ENCODE measurements at regions not wholly inside any gene's neighbourhood (a gene's known extent, or its start where the extent isn't known, plus 50 kb on each side); places are given as distances from the start of the nearest gene placed in this dataset.

DNA sequence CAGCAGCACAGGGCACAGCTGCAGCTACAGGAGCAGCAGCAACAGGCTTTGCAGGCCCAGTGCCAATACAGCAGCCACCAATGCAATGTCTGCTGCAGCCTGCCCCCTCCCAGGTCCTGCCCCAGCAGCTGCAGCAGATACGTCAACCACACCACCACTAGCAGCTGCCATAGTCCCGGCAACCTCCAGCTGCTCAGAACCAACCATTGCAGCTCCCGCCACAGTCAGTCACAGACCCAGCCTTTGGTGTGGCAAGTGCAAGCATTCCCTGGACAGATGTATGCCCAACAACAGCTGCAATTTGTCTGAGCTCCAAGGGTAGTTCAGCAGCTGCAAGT lies 53.3 kb upstream of the TUBA3E start:
- H2AK5ac ChIP-seq (ENCODE audit: low read depth, low read length), result no peak overlapping the region
- no peak overlapping the region for H3K4ac ChIP-seq (ENCODE audit: low read depth, low read length)
- H4K8ac ChIP-seq (ENCODE audit: low read depth in 2 of 2, low read length in 2 of 2), result no peak overlapping the region
- no peaks in the 10 kb centered on the region for H3K36me3 ChIP-seq (ENCODE audit: control insufficient read depth, insufficient read depth, low read length)
- H3K9me3 ChIP-seq (ENCODE audit: control insufficient read depth, insufficient read depth, low read length), result no peaks in the 10 kb centered on the region
- no peak overlapping the region for H2BK15ac ChIP-seq (ENCODE audit: low read depth, low read length)
- TF ChIP-seq BHLHE40 (IDR thresholded peaks at IDR 0.05; ENCODE audit: low read depth, low read length), result no peak
- TF ChIP-seq MAZ (IDR thresholded peaks at IDR 0.05; ENCODE audit: borderline replicate concordance, low read depth, low read length), result no peak
- no peak for TF ChIP-seq CHD1 (IDR thresholded peaks at IDR 0.05; ENCODE audit: low read depth, low read length)
- no peak for TF ChIP-seq CEBPB (IDR thresholded peaks at IDR 0.05; ENCODE audit: low read depth, low read length)
- no peak for TF ChIP-seq MAFK (IDR thresholded peaks at IDR 0.05; ENCODE audit: low read depth, low read length)
- TF ChIP-seq NFE2L2 (IDR thresholded peaks at IDR 0.05; ENCODE audit: low read depth, low read length), result no peak
- no peak for TF ChIP-seq FOS (IDR thresholded peaks at IDR 0.05; ENCODE audit: low read depth, low read length)
- no peak for TF ChIP-seq MXI1 (IDR thresholded peaks at IDR 0.05; ENCODE audit: borderline replicate concordance, low read depth, low read length)
- TF ChIP-seq, protein P1, sequence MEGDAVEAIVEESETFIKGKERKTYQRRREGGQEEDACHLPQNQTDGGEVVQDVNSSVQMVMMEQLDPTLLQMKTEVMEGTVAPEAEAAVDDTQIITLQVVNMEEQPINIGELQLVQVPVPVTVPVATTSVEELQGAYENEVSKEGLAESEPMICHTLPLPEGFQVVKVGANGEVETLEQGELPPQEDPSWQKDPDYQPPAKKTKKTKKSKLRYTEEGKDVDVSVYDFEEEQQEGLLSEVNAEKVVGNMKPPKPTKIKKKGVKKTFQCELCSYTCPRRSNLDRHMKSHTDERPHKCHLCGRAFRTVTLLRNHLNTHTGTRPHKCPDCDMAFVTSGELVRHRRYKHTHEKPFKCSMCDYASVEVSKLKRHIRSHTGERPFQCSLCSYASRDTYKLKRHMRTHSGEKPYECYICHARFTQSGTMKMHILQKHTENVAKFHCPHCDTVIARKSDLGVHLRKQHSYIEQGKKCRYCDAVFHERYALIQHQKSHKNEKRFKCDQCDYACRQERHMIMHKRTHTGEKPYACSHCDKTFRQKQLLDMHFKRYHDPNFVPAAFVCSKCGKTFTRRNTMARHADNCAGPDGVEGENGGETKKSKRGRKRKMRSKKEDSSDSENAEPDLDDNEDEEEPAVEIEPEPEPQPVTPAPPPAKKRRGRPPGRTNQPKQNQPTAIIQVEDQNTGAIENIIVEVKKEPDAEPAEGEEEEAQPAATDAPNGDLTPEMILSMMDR (conservative IDR thresholded peaks at IDR 0.05; ENCODE audit: low read depth, low read length), result no peak
- no peak for TF ChIP-seq SMC3 (IDR thresholded peaks at IDR 0.05; ENCODE audit: low read depth, low read length)
- TF ChIP-seq RCOR1 (IDR thresholded peaks at IDR 0.05; ENCODE audit: insufficient replicate concordance, low read length), result no peak
- TF ChIP-seq, protein P2, sequence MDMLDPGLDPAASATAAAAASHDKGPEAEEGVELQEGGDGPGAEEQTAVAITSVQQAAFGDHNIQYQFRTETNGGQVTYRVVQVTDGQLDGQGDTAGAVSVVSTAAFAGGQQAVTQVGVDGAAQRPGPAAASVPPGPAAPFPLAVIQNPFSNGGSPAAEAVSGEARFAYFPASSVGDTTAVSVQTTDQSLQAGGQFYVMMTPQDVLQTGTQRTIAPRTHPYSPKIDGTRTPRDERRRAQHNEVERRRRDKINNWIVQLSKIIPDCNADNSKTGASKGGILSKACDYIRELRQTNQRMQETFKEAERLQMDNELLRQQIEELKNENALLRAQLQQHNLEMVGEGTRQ (IDR thresholded peaks at IDR 0.05; ENCODE audit: low read depth, low read length), result no peak
- TF ChIP-seq, protein P3, sequence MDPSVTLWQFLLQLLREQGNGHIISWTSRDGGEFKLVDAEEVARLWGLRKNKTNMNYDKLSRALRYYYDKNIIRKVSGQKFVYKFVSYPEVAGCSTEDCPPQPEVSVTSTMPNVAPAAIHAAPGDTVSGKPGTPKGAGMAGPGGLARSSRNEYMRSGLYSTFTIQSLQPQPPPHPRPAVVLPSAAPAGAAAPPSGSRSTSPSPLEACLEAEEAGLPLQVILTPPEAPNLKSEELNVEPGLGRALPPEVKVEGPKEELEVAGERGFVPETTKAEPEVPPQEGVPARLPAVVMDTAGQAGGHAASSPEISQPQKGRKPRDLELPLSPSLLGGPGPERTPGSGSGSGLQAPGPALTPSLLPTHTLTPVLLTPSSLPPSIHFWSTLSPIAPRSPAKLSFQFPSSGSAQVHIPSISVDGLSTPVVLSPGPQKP (IDR thresholded peaks at IDR 0.05; ENCODE audit: borderline replicate concordance, low read depth, low read length), result no peak
- TF ChIP-seq RFX5 (IDR thresholded peaks at IDR 0.05; ENCODE audit: low read depth, low read length), result no peak
- no peak for TF ChIP-seq RAD21 (IDR thresholded peaks at IDR 0.05; ENCODE audit: low read length)
- TF ChIP-seq POLR2A (IDR thresholded peaks at IDR 0.05; ENCODE audit: low read depth, low read length), result no peak
- dilution Hi-C loops (cut with HindIII; ENCODE audit: low sequenced_read_pairs, unreplicated experiment), result no loop called here
- no peak overlapping the region for H3K4me2 ChIP-seq (ENCODE audit: low read depth, low read length)
- H3K9ac ChIP-seq (ENCODE audit: low read depth, low read length), result no peak overlapping the region
- no peak overlapping the region for H3K23ac ChIP-seq (ENCODE audit: low read depth, low read length)
- no peak overlapping the region for H2BK120ac ChIP-seq (ENCODE audit: low read depth, low read length)
- H3K14ac ChIP-seq (replicated peaks; ENCODE audit: low read depth, low read length), result no peak overlapping the region
- H2AFZ ChIP-seq (replicated peaks; ENCODE audit: low read length, poor library complexity), result no peak overlapping the region
- no peak overlapping the region for H3K4me3 ChIP-seq (ENCODE audit: insufficient read depth, low read depth, low read length)
- H4K5ac ChIP-seq (ENCODE audit: low read depth, low read length), result no peak overlapping the region
- H3K27me3 ChIP-seq (ENCODE audit: control insufficient read depth, insufficient read depth, low read length), result peaks cover 12% of the 10 kb centered on the region
- no peak overlapping the region for H2BK20ac ChIP-seq (ENCODE audit: low read depth, low read length)
- intact Hi-C loops (cut with micrococcal nuclease), result no loop called here
- H3K27ac ChIP-seq (ENCODE audit: insufficient read depth, low read length), result no peak overlapping the region
- no TSS peak for BruUV-seq (replicated peaks)
- H3K4me1 ChIP-seq (ENCODE audit: control insufficient read depth, insufficient read depth, low read length), result no peaks in the 10 kb centered on the region; the same call in 1 of the 2 replicates
- no peaks in the 10 kb centered on the region for H3K79me1 ChIP-seq (ENCODE audit: low read depth in 1 of 2, low read length in 2 of 2)
- H2BK5ac ChIP-seq (ENCODE audit: low read depth, low read length, poor library complexity, severe bottlenecking), result no peak overlapping the region
- DNase-seq (no peak), ATAC-seq (ENCODE audit: low read depth) (0 out of 2 replicates have a peak, but pooled peaks have one; percentile 9)
- POLR2A ChIA-PET (ENCODE audit: unreplicated experiment), result interaction anchor here (0.6 kb wide), 1 partner anchor 9 kb away, joined by 4 read pairs; no protein-coding TSS in a partner anchor
- CTCF ChIA-PET, result no interaction called here
- in situ Hi-C loops (cut with MboI; ENCODE audit: low sequenced_read_pairs), result no loop called here
- H3K9me1 ChIP-seq (ENCODE audit: insufficient read depth, low read length), result no peaks in the 10 kb centered on the region
- WGBS, 2 experiments (ENCODE audit: extremely low coverage in 2 of 2, insufficient read length in 1 of 2), result 10% methylated on average over 2 of the region's 3 CpGs; no CpG with 5 or more reads in 1 of the 2 experiments
- no peak overlapping the region for H4K91ac ChIP-seq (ENCODE audit: insufficient read depth, low read depth, low read length)
- no peaks in the 10 kb centered on the region for H4K20me1 ChIP-seq (ENCODE audit: insufficient read depth, low read length)
- no peak overlapping the region for H3K56ac ChIP-seq (ENCODE audit: extremely low read depth, insufficient read depth, low read length)
- H2AK9ac ChIP-seq (replicated peaks; ENCODE audit: low read depth, low read length, poor library complexity), result no peak overlapping the region
- H3K18ac ChIP-seq (ENCODE audit: low read depth, low read length), result no peak overlapping the region

Measured in IMR-90 (cell line).